Natural killer cell (primary cell): ENCODE measurements at regions not wholly inside any gene's neighbourhood (a gene's known extent, or its start where the extent isn't known, plus 50 kb on each side); places are given as distances from the start of the nearest gene placed in this dataset.

Experiments
- ATAC-seq, 3 donors: fragments of 150-1000 bp in 2 of 3; fragments of 200-7000 bp in 1 of 3; cut with Tn5 transposase; 1 replicate in 1 of 3; 2 replicates in 2 of 3; pipeline ENCODE4 v1.10.0; 2021; ENCODE audit warnings: mild to moderate bottlenecking in 2 of 3, moderate library complexity in 2 of 3
- DNase-seq, 2 donors: peaks; one replicate each; pipeline versions ENCODE4 v3.0.0 to v3.0.0-alpha.2; 2013 to 2021; ENCODE audit warnings: mixed read lengths in 1 of 2
- H3K27ac ChIP-seq: one replicate; pipeline ENCODE4 v1.5.1; 2013; ENCODE audit warnings: mild to moderate bottlenecking, low read length
- H3K27me3 ChIP-seq: one replicate; pipeline ENCODE4 v1.6.1; 2013; ENCODE audit warnings: low read length; ENCODE audit not compliant: control insufficient read depth, insufficient read depth
- H3K36me3 ChIP-seq: one replicate; pipeline ENCODE4 v1.6.1; 2013; ENCODE audit warnings: low read length; ENCODE audit not compliant: control insufficient read depth, insufficient read depth
- H3K4me1 ChIP-seq: one replicate; pipeline ENCODE4 v1.6.1; 2013; ENCODE audit warnings: low read length; ENCODE audit not compliant: control insufficient read depth, insufficient read depth
- H3K4me3 ChIP-seq: one replicate; pipeline ENCODE4 v1.5.1; 2013; ENCODE audit warnings: low read length
- H3K9me3 ChIP-seq: one replicate; pipeline ENCODE4 v1.6.1; 2013; ENCODE audit warnings: low read length; ENCODE audit not compliant: control insufficient read depth, insufficient read depth
- H3K27ac Mint-ChIP-seq, 2 donors: one replicate each; pipeline ENCODE4 v1.8.0; 2022; ENCODE audit warnings: mild to moderate bottlenecking in 2 of 2, mixed read lengths in 2 of 2, moderate library complexity in 1 of 2
- H3K27me3 Mint-ChIP-seq, 2 donors: one replicate each; pipeline ENCODE4 v1.8.0; 2022; ENCODE audit warnings: low read depth in 2 of 2, mixed read lengths in 2 of 2
- H3K36me3 Mint-ChIP-seq: one replicate; pipeline ENCODE4 v1.8.0; 2022; ENCODE audit warnings: mixed read lengths
- H3K4me1 Mint-ChIP-seq, 2 donors: one replicate each; pipeline ENCODE4 v1.8.0; 2022; ENCODE audit warnings: mixed read lengths in 2 of 2
- H3K4me3 Mint-ChIP-seq: one replicate; pipeline ENCODE4 v1.8.0; 2022; ENCODE audit warnings: mild to moderate bottlenecking, moderate library complexity, mixed read lengths
- H3K9me3 Mint-ChIP-seq, 2 donors: one replicate each; pipeline ENCODE4 v1.8.0; 2022; ENCODE audit warnings: mixed read lengths in 2 of 2
- CTCF ChIP-seq: fragments of 200-600 bp; IDR thresholded peaks from one replicate; pipeline ENCODE4 v1.8.0; 2022; ENCODE audit warnings: antibody characterized with exemption
- WGBS: methylation state at CpG from one replicate; pipeline ENCODE4 v1.1.7; 2013; ENCODE audit warnings: missing lambda C conversion rate; ENCODE audit not compliant: insufficient coverage; 5-methylcytosine and 5-hydroxymethylcytosine counted together
- intact Hi-C: fragments of 100-400 bp; cut with micrococcal nuclease; formaldehyde crosslinking; loops from one replicate; pipeline ENCODE4 v1.14.2; 2022

GRCh38 chr3:165444745-165445144 lies 248.6 kb upstream of the SLITRK3 start:
- DNase-seq, result no peak
- Histone ChIP-seq H3K27ac (no peak overlapping the region), H3K4me3 (no peak overlapping the region), H3K4me1 (no peaks in the 10 kb centered on the region), H3K9me3 (peaks cover 11% of the 10 kb centered on the region), H3K27me3 (no peaks in the 10 kb centered on the region), H3K36me3 (no peaks in the 10 kb centered on the region)
- WGBS, result 86% methylated on average over 4 of the region's 4 CpGs
- Mint-ChIP-seq H3K9me3 (peaks cover 5 to 14% of the 10 kb centered on the region in 2 donors), H3K4me1 (no peaks in the 10 kb centered on the region), H3K27me3 (no peaks in the 10 kb centered on the region), H3K4me3 (no peak overlapping the region), H3K36me3 (no peaks in the 10 kb centered on the region), H3K27ac (no peak overlapping the region)
- TF ChIP-seq CTCF, result no peak
- ATAC-seq, result no peak
- intact Hi-C loops, result no loop called here

GRCh38 chr3:165443664-165444063 lies 247.5 kb upstream of the SLITRK3 start:
- H3K9me3 ChIP-seq, result peaks cover 11% of the 10 kb centered on the region
- H3K27ac Mint-ChIP-seq, result no peak overlapping the region

GRCh38 chr3:165442061-165442460 lies 245.9 kb upstream of the SLITRK3 start:
- TF ChIP-seq CTCF, result no peak
- Histone ChIP-seq H3K4me1 (no peaks in the 10 kb centered on the region), H3K36me3 (no peaks in the 10 kb centered on the region), H3K27ac (no peak overlapping the region), H3K4me3 (no peak overlapping the region), H3K9me3 (peaks cover 11% of the 10 kb centered on the region), H3K27me3 (no peaks in the 10 kb centered on the region)
- DNase-seq (no peak), ATAC-seq (no peak)
- Mint-ChIP-seq H3K27ac (no peak overlapping the region), H3K4me1 (no peaks in the 10 kb centered on the region), H3K27me3 (no peaks in the 10 kb centered on the region), H3K36me3 (no peaks in the 10 kb centered on the region), H3K4me3 (no peak overlapping the region), H3K9me3 (peaks cover 11 to 13% of the 10 kb centered on the region in 2 donors)
- intact Hi-C loops, result no loop called here

More at GRCh38 chr3:165443664-165444063, 247.5 kb upstream of the SLITRK3 start:
- no peak for ATAC-seq
- Mint-ChIP-seq H3K9me3 (peaks cover 7 to 13% of the 10 kb centered on the region in 2 donors), H3K36me3 (no peaks in the 10 kb centered on the region), H3K4me1 (no peaks in the 10 kb centered on the region), H3K27me3 (no peaks in the 10 kb centered on the region), H3K4me3 (no peak overlapping the region)
- no CpG with 5 or more reads among the region's 1 CpG for WGBS
- Histone ChIP-seq H3K4me3 (no peak overlapping the region), H3K27ac (no peak overlapping the region), H3K36me3 (no peaks in the 10 kb centered on the region), H3K4me1 (no peaks in the 10 kb centered on the region), H3K27me3 (no peaks in the 10 kb centered on the region)
- TF ChIP-seq CTCF, result no peak
- intact Hi-C loops, result no loop called here
- no peak for DNase-seq

GRCh38 chr3:165440380-165440779 lies 244.2 kb upstream of the SLITRK3 start:
- H3K27me3 ChIP-seq, result no peaks in the 10 kb centered on the region
- no peak for TF ChIP-seq CTCF
- no peak overlapping the region for H3K4me3 ChIP-seq
- WGBS, result 70% methylated on average over 2 of the region's 2 CpGs
- H3K4me3 Mint-ChIP-seq, result no peak overlapping the region
- ATAC-seq (no peak), DNase-seq (no peak)
- intact Hi-C loops, result no loop called here
- no peaks in the 10 kb centered on the region for H3K36me3 ChIP-seq
- H3K9me3 ChIP-seq, result no peaks in the 10 kb centered on the region
- no peaks in the 10 kb centered on the region for H3K27me3 Mint-ChIP-seq
- H3K27ac ChIP-seq, result no peak overlapping the region
- peaks cover 11 to 13% of the 10 kb centered on the region in 2 donors for H3K9me3 Mint-ChIP-seq
- no peaks in the 10 kb centered on the region for H3K4me1 ChIP-seq
- H3K36me3 Mint-ChIP-seq, result peaks cover under 1% of the 10 kb centered on the region
- no peak overlapping the region for H3K27ac Mint-ChIP-seq
- no peaks in the 10 kb centered on the region for H3K4me1 Mint-ChIP-seq
